ENCODE measurements at regions not wholly inside any gene's neighbourhood (a gene's known extent, or its start where the extent isn't known, plus 50 kb on each side); places are given as distances from the start of the nearest gene placed in this dataset.

DNA sequence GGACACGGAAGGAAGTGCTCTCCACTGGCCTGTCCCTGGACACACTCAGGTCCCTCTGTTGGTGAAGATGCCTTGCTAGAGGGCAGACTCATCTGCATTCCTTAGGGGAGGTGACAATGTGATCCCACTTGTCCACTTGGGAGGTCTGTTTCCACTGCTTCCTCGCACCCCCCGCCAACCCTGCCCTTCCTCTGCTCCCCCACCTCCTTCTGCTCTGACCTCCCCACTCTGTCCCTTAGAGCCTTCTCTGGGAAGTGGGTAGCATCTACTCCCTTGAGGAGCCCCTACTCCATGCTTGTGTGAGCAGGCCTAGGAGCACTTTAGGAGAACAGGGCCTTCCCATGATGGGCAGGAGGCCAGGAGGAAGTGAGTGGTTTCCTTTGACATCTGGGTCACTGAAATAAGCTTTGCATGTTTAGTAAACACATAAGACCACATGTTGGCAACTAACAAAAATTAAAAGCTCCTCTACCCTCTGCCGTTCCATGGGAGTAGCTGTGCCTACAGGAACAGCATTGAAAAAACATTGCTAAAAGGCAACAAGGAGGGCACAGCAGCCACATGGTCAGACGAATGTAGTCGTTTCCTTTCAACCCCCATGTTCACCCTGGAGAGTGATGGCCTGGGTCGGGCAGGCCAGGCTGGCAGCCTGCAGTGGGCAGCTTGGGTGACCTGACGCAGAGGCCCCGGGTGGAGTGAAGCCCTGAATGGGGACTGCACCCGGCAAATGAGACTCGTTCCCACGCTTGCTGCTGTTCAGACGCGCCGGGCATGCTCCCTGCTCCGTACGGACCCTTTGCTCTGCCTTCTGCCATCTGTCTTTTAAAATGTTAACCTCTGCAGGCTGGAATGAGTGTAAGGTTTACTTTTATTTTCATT is 634.0 kb downstream of the IRX1 start:
- H3K36me3 ChIP-seq (ENCODE audit: insufficient read depth, low read length): no peaks in the 10 kb centered on the region
- no peak overlapping the region for H2AFZ ChIP-seq (ENCODE audit: low read depth, low read length)
- Mint-ChIP-seq H3K4me1 (ENCODE audit: low read depth, unreplicated experiment) (no peaks in the 10 kb centered on the region), H3K27me3 (ENCODE audit: low read depth, unreplicated experiment) (peaks cover 8% of the 10 kb centered on the region), H3K9me3 (ENCODE audit: unreplicated experiment) (peaks cover 2% of the 10 kb centered on the region), H3K4me3 (ENCODE audit: unreplicated experiment) (no peak overlapping the region), H3K36me3 (ENCODE audit: low read depth, unreplicated experiment) (no peaks in the 10 kb centered on the region), H3K27ac (ENCODE audit: unreplicated experiment) (no peak overlapping the region)
- H3K27ac ChIP-seq (ENCODE audit: low read depth, low read length): no peak overlapping the region
- peaks cover 4% of the 10 kb centered on the region for H3K27me3 ChIP-seq (ENCODE audit: insufficient read depth, low read length)
- FAIRE-seq (no peak), DNase-seq (ENCODE audit: low read depth) (no peak)
- peaks cover 3% of the 10 kb centered on the region for H3K9me3 ChIP-seq (ENCODE audit: insufficient read depth, low read depth, low read length)
- no peaks in the 10 kb centered on the region for H4K20me1 ChIP-seq (ENCODE audit: insufficient read depth, low read length)
- no peak overlapping the region for H3K9ac ChIP-seq (ENCODE audit: low read length)
- H3K4me2 ChIP-seq (ENCODE audit: low read length): peak overlapping the region; percentile 39
- H3K79me2 ChIP-seq (ENCODE audit: insufficient read depth, low read length): no peaks in the 10 kb centered on the region
- no peak overlapping the region for H3K4me3 ChIP-seq (ENCODE audit: insufficient read depth, low read depth, low read length)
- H3K4me1 ChIP-seq (ENCODE audit: insufficient read depth, low read length): no peaks in the 10 kb centered on the region
- no peak for TF ChIP-seq EZH2 (IDR thresholded peaks at IDR 0.05; ENCODE audit: insufficient read depth, low read length)
- TF ChIP-seq, protein P1, sequence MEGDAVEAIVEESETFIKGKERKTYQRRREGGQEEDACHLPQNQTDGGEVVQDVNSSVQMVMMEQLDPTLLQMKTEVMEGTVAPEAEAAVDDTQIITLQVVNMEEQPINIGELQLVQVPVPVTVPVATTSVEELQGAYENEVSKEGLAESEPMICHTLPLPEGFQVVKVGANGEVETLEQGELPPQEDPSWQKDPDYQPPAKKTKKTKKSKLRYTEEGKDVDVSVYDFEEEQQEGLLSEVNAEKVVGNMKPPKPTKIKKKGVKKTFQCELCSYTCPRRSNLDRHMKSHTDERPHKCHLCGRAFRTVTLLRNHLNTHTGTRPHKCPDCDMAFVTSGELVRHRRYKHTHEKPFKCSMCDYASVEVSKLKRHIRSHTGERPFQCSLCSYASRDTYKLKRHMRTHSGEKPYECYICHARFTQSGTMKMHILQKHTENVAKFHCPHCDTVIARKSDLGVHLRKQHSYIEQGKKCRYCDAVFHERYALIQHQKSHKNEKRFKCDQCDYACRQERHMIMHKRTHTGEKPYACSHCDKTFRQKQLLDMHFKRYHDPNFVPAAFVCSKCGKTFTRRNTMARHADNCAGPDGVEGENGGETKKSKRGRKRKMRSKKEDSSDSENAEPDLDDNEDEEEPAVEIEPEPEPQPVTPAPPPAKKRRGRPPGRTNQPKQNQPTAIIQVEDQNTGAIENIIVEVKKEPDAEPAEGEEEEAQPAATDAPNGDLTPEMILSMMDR (IDR thresholded peaks at IDR 0.05; ENCODE audit: insufficient read depth, low read depth, low read length): no peak

GRCh38 chr5:4230471-4230785 is 634.8 kb downstream of the IRX1 start:
- Mint-ChIP-seq H3K27me3 (ENCODE audit: low read depth, unreplicated experiment) (peaks cover 8% of the 10 kb centered on the region), H3K36me3 (ENCODE audit: low read depth, unreplicated experiment) (no peaks in the 10 kb centered on the region), H3K9me3 (ENCODE audit: unreplicated experiment) (peaks cover 4% of the 10 kb centered on the region), H3K4me3 (ENCODE audit: unreplicated experiment) (no peak overlapping the region), H3K4me1 (ENCODE audit: low read depth, unreplicated experiment) (no peaks in the 10 kb centered on the region), H3K27ac (ENCODE audit: unreplicated experiment) (no peak overlapping the region)
- Histone ChIP-seq H3K4me2 (ENCODE audit: low read length) (peak overlapping the region; percentile 39), H3K9me3 (ENCODE audit: insufficient read depth, low read depth, low read length) (peaks cover 4% of the 10 kb centered on the region), H3K27me3 (ENCODE audit: insufficient read depth, low read length) (peaks cover 4% of the 10 kb centered on the region), H3K9ac (ENCODE audit: low read length) (no peak overlapping the region), H4K20me1 (ENCODE audit: insufficient read depth, low read length) (no peaks in the 10 kb centered on the region), H3K27ac (ENCODE audit: low read depth, low read length) (no peak overlapping the region), H3K4me1 (ENCODE audit: insufficient read depth, low read length) (no peaks in the 10 kb centered on the region), H3K36me3 (ENCODE audit: insufficient read depth, low read length) (no peaks in the 10 kb centered on the region), H3K4me3 (ENCODE audit: insufficient read depth, low read depth, low read length) (no peak overlapping the region), H3K79me2 (ENCODE audit: insufficient read depth, low read length) (no peaks in the 10 kb centered on the region), H2AFZ (ENCODE audit: low read depth, low read length) (peak overlapping the region; percentile 26)
- FAIRE-seq (no peak), DNase-seq (ENCODE audit: low read depth) (no peak)
- TF ChIP-seq, protein P1 (IDR thresholded peaks at IDR 0.05; ENCODE audit: insufficient read depth, low read depth, low read length): no peak
- no peak for TF ChIP-seq EZH2 (IDR thresholded peaks at IDR 0.05; ENCODE audit: insufficient read depth, low read length)
